HS-27A (cell line): ENCODE measurements at regions not wholly inside any gene's neighbourhood (a gene's known extent, or its start where the extent isn't known, plus 50 kb on each side); places are given as distances from the start of the nearest gene placed in this dataset.
A peak's percentile ranks its signal among the peaks of the same experiment; 100 is the strongest.

Source experiments
- DNase-seq: peaks from one replicate; pipeline ENCODE4 v3.0.0-alpha.2; 2012; ENCODE audit warnings: low read depth, missing footprints

GRCh38 chr4:164408831-164409230, 345.1 kb upstream of the SMIM31 start:
- no peak for DNase-seq

GRCh38 chr4:164410401-164410800, 343.5 kb upstream of the SMIM31 start:
- no peak for DNase-seq

- DNase-seq, result no peak
These were observed 341.7 kb upstream of the SMIM31 start for GRCh38 chr4:164412246-164412645.

GRCh38 chr4:164413743-164414142, 340.2 kb upstream of the SMIM31 start:
- DNase-seq, result no peak

- DNase-seq, result no peak
These were observed 330.1 kb upstream of the SMIM31 start for GRCh38 chr4:164423819-164424218.

GRCh38 chr4:164424846-164425245, 329.1 kb upstream of the SMIM31 start:
- DNase-seq, result no peak

- DNase-seq, result no peak
These were observed 325.4 kb upstream of the SMIM31 start for GRCh38 chr4:164428561-164428960.

- peak; percentile 19 for DNase-seq
These were observed 315.6 kb upstream of the SMIM31 start for GRCh38 chr4:164438321-164438720.

- DNase-seq, result no peak
These were observed 314.9 kb upstream of the SMIM31 start for GRCh38 chr4:164439037-164439436.

GRCh38 chr4:164440199-164440598, 313.7 kb upstream of the SMIM31 start:
- DNase-seq, result peak; percentile 20

GRCh38 chr4:164441109-164441508, 312.8 kb upstream of the SMIM31 start:
- DNase-seq, result no peak

GRCh38 chr4:164442180-164442579, 311.8 kb upstream of the SMIM31 start:
- no peak for DNase-seq

GRCh38 chr4:164446516-164446915, 307.4 kb upstream of the SMIM31 start:
- DNase-seq, result no peak

- DNase-seq, result no peak
These were observed 292.0 kb upstream of the SMIM31 start for GRCh38 chr4:164461901-164462300.

- DNase-seq, result no peak
These were observed 291.5 kb upstream of the SMIM31 start for GRCh38 chr4:164462471-164462870.

GRCh38 chr4:164464313-164464712, 289.6 kb upstream of the SMIM31 start:
- DNase-seq, result no peak

- no peak for DNase-seq
These were observed 286.4 kb upstream of the SMIM31 start for GRCh38 chr4:164467493-164467892.

GRCh38 chr4:164481306-164482091, 272.4 kb upstream of the SMIM31 start:
- DNase-seq, result no peak

- DNase-seq, result no peak
These were observed 271.9 kb upstream of the SMIM31 start for GRCh38 chr4:164482092-164482404.

- DNase-seq, result no peak
These were observed 271.2 kb upstream of the SMIM31 start for GRCh38 chr4:164482758-164483157.

GRCh38 chr4:164483711-164484110, 270.2 kb upstream of the SMIM31 start:
- no peak for DNase-seq

- DNase-seq, result no peak
These were observed 269.4 kb upstream of the SMIM31 start for GRCh38 chr4:164484551-164484950.

- no peak for DNase-seq
These were observed 268.8 kb upstream of the SMIM31 start for GRCh38 chr4:164485136-164485535.

- DNase-seq, result no peak
These were observed 265.8 kb upstream of the SMIM31 start for GRCh38 chr4:164488114-164488513.
